ENCODE measurements at regions not wholly inside any gene's neighbourhood (a gene's known extent, or its start where the extent isn't known, plus 50 kb on each side); places are given as distances from the start of the nearest gene placed in this dataset.

- CTCF ChIA-PET = no interaction called here
These were observed 126.4 kb upstream of the CD93 start for GRCh38 chr20:23212464-23212995.

GRCh38 chr20:23212011-23212410 is 125.9 kb upstream of the CD93 start:
- DNase-seq (ENCODE audit: extremely low spot score) = no peak
- ChIA-PET CTCF (no interaction called here), POLR2A (no interaction called here)
- TF ChIP-seq HDGF (IDR thresholded peaks at IDR 0.05; ENCODE audit: borderline replicate concordance) (no peak), ZNF384 (IDR thresholded peaks at IDR 0.05) (no peak), NFRKB (IDR thresholded peaks at IDR 0.05) (no peak), ELF4 (IDR thresholded peaks at IDR 0.05) (no peak), CTBP1 (IDR thresholded peaks at IDR 0.05; ENCODE audit: borderline replicate concordance) (no peak), BHLHE40 (IDR thresholded peaks at IDR 0.05; ENCODE audit: borderline replicate concordance) (no peak), TARDBP (IDR thresholded peaks at IDR 0.05) (no peak), LEF1 (IDR thresholded peaks at IDR 0.05; ENCODE audit: borderline replicate concordance) (no peak), FOXM1 (IDR thresholded peaks at IDR 0.05; ENCODE audit: borderline replicate concordance) (no peak), PKNOX1 (IDR thresholded peaks at IDR 0.05) (no peak)

More at GRCh38 chr20:23212464-23212995, 126.4 kb upstream of the CD93 start:
- POLR2A ChIA-PET = no interaction called here
- DNase-seq (ENCODE audit: extremely low spot score) = no peak
- TF ChIP-seq NFRKB (IDR thresholded peaks at IDR 0.05) (no peak), FOXA1 (IDR thresholded peaks at IDR 0.05) (no peak), CTBP1 (IDR thresholded peaks at IDR 0.05; ENCODE audit: borderline replicate concordance) (no peak), SP1 (IDR thresholded peaks at IDR 0.05) (no peak), L3MBTL2 (conservative IDR thresholded peaks at IDR 0.05) (no peak), LEF1 (IDR thresholded peaks at IDR 0.05; ENCODE audit: borderline replicate concordance) (no peak), TARDBP (IDR thresholded peaks at IDR 0.05) (no peak), SUZ12 (IDR thresholded peaks at IDR 0.05) (no peak), ELF4 (IDR thresholded peaks at IDR 0.05) (no peak), FOXM1 (IDR thresholded peaks at IDR 0.05; ENCODE audit: borderline replicate concordance) (no peak), PKNOX1 (IDR thresholded peaks at IDR 0.05) (no peak), FOXK2 (IDR thresholded peaks at IDR 0.05) (no peak), BHLHE40 (IDR thresholded peaks at IDR 0.05; ENCODE audit: borderline replicate concordance) (no peak), ZNF384 (IDR thresholded peaks at IDR 0.05) (no peak), ARNT (IDR thresholded peaks at IDR 0.05) (no peak), HDGF (IDR thresholded peaks at IDR 0.05; ENCODE audit: borderline replicate concordance) (no peak)

GRCh38 chr20:23211164-23211563 is 125.0 kb upstream of the CD93 start:
- ChIA-PET POLR2A (no interaction called here), CTCF (no interaction called here)
- TF ChIP-seq FOXM1 (IDR thresholded peaks at IDR 0.05; ENCODE audit: borderline replicate concordance) (no peak), BHLHE40 (IDR thresholded peaks at IDR 0.05; ENCODE audit: borderline replicate concordance) (no peak), NFRKB (IDR thresholded peaks at IDR 0.05) (no peak), LEF1 (IDR thresholded peaks at IDR 0.05; ENCODE audit: borderline replicate concordance) (no peak), ELF4 (IDR thresholded peaks at IDR 0.05) (no peak), PKNOX1 (IDR thresholded peaks at IDR 0.05) (no peak), FOXK2 (IDR thresholded peaks at IDR 0.05) (no peak), ZNF384 (IDR thresholded peaks at IDR 0.05) (no peak), TARDBP (IDR thresholded peaks at IDR 0.05) (no peak), SP1 (IDR thresholded peaks at IDR 0.05) (no peak), CTBP1 (IDR thresholded peaks at IDR 0.05; ENCODE audit: borderline replicate concordance) (no peak), FOXA1 (IDR thresholded peaks at IDR 0.05) (no peak), ARNT (IDR thresholded peaks at IDR 0.05) (no peak), SUZ12 (IDR thresholded peaks at IDR 0.05) (no peak), HDGF (IDR thresholded peaks at IDR 0.05; ENCODE audit: borderline replicate concordance) (no peak), L3MBTL2 (conservative IDR thresholded peaks at IDR 0.05) (no peak)
- DNase-seq (ENCODE audit: extremely low spot score) = no peak

- CTCF ChIA-PET = no interaction called here
- POLR2A ChIA-PET = no interaction called here
- TF ChIP-seq NFRKB (IDR thresholded peaks at IDR 0.05) (no peak), CTBP1 (IDR thresholded peaks at IDR 0.05; ENCODE audit: borderline replicate concordance) (no peak)
- DNase-seq (ENCODE audit: extremely low spot score) = no peak
These were observed 121.9 kb upstream of the CD93 start for GRCh38 chr20:23207826-23208540.

- CTCF ChIA-PET = no interaction called here
- no peak for TF ChIP-seq NFRKB (IDR thresholded peaks at IDR 0.05)
- TF ChIP-seq PKNOX1 (IDR thresholded peaks at IDR 0.05) = no peak
- no peak for TF ChIP-seq L3MBTL2 (conservative IDR thresholded peaks at IDR 0.05)
- no peak for TF ChIP-seq FOXA1 (IDR thresholded peaks at IDR 0.05)
- no peak for TF ChIP-seq HDGF (IDR thresholded peaks at IDR 0.05; ENCODE audit: borderline replicate concordance)
- TF ChIP-seq ZNF384 (IDR thresholded peaks at IDR 0.05) = no peak
- TF ChIP-seq ELF4 (IDR thresholded peaks at IDR 0.05) = no peak
- no peak for TF ChIP-seq ARNT (IDR thresholded peaks at IDR 0.05)
- no peak for TF ChIP-seq LEF1 (IDR thresholded peaks at IDR 0.05; ENCODE audit: borderline replicate concordance)
- no peak for DNase-seq (ENCODE audit: extremely low spot score)
- POLR2A ChIA-PET = no interaction called here
These were observed 120.9 kb upstream of the CD93 start for GRCh38 chr20:23206995-23207394.

All from HEK293T (cell line).